Bone marrow (tissue), 2 donors: ENCODE measurements at regions not wholly inside any gene's neighbourhood (a gene's known extent, or its start where the extent isn't known, plus 50 kb on each side); places are given as distances from the start of the nearest gene placed in this dataset.

Source experiments
- DNase-seq, 2 donors: peaks; one replicate each; lab custom pipeline; 2025; lab: John Stamatoyannopoulos, UW

DNA sequence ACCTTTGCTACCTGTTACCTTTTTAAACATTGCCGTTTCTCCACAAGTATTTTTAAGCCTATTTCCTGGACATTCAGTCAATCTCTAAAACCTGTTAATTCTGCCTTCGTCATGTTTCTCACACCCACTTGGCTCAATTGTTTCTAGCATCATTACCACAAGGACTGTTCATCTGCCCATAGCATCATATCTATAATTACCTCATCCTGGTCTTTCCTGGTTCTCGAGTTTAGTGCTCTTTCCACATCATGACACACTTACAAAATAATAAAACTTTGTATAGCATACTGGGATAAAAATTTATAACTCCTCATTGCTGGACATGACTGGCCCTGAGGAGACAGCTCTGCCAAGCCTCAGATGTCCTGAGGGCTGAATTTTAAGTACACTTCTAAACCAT is 104.8 kb downstream of the CYB561 start:
- DNase-seq, result no peak

DNA sequence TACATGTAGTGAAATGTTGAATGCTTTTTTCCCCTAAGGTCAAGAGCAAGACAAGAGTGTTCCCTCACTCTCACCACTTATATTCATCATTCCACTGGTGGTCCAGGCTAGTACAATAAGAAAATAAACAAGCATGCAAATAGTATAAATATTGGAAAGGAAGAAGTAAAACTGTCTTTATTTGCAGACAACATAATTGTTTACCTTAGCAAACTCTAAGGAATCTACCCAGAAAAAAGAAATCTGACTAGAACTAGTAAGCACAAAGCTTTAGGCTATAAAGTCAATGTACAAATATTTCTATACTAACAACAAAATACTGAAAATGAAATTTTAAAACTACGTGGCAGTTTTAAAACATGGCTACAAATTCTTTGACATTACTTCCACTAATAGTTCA is 101.7 kb downstream of the CYB561 start:
- no peak for DNase-seq

DNA sequence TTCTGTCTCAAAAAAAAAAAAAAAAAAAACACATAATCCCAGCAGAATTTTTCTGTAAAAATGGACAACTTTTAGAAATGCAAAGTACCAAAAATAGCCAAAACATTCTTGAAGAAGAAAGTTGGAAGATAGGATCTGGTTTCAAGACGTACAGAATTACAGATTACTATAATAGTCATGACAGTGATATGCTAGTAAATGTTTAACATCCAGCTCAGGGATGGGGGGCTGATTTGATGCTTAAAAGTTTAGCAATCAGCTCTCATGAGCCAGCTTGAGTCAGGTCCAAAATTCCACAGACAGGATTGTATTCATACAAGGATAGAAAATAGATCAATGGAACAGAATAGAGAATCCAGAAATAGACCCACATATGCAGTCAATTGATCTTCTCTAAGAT is 100.5 kb downstream of the CYB561 start:
- no peak for DNase-seq

DNA sequence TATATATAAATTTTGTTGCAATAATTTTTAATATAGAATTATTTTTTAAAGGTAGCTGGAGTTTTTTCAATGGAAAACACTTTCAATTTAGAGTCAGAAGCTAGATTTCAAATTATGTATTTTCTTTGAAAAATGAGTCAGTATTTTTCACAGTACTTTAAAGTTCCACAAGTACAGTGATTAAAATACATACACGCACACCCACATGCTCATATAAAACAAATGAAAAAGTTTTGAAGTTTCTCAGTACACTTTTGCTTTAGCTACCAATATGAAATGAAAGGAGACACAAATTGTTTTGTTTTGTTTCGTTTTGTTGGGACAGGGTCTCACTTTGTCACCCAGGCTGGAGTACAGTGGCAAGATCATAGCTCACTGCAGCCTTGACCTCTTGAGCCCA is 98.6 kb downstream of the CYB561 start:
- DNase-seq, result no peak

DNA sequence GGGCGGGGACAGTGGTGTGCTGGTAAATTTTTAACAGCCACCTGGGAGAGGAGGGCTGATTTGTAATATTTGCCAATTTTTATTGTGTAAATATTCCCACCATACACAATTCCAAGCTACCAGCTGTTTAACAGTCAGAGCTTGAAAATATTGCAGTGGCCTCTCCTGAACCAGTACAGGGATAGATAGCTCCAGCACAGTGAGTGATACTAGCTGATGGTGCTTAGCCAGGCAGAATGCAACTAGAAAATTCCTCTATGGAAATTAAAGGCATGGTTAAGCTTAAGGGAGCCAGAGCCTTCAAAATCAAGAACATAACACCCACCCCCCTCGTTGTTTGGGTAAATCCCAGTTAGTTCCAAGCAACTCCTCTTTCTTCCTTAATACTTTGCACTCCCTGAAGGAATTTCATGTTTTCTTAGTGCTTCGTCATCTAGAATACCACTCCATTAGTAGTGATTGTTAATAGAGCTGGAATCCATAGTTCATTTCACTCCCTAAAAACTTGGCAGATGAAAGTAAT is 96.6 kb downstream of the CYB561 start:
- no peak for DNase-seq

DNA sequence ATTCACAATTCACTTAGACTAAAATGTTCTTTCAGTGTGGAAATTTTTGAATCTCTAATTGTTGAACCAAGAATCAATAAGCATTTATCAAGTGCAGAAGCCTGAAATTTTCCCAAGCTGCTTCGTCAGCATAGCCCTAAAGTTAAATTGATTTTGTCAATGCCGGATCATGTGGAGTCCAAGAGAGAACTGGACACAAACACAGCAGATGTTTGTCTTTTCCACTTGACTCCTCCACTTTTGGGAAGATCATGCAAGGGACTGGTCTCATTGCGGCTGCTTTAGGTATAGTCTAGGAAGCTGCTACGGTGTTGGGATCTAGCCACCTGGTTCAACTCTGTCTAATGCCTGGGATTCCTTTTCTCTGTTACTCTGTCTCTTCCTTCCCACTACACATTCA is 95.7 kb downstream of the CYB561 start:
- DNase-seq, result no peak

DNA sequence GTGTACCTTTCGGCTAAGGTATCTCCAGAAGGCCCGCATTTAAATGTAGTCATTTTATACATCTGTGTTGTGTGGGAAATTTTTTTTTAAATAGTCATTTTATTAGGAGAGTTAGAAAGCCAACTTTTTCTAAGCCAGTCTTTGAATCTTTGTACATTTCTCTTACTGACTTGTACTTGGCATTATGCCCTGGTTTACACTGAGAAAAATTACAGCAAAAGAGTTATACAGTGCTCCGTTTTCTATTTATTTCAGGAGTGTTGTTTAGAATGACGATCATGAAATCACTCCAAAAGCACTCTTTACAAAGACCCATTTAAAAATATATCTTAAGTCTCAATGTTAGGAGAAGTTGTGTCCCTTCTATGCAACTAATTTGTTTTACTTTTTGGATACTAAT is 91.8 kb downstream of the CYB561 start:
- DNase-seq, result no peak

DNA sequence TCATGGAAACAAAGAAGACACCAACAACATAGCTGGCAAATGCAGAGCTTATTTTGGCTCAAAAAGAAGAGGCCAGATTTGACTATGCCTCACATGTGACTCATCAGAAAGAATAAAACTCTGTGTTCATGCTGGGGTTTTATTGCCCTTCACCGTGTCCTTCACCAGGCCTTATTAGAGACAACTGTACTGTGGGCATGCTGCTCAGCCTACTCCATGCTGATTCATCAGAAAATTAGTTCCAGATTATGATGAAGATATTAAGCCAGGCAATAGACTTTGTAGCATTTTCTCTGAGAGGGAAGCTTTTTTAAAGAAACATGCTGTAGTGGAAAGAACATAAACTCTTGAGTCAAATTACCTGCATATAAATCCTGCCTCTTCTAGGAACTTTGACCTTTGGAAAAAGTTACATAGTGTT is 89.8 kb downstream of the CYB561 start:
- no peak for DNase-seq

DNA sequence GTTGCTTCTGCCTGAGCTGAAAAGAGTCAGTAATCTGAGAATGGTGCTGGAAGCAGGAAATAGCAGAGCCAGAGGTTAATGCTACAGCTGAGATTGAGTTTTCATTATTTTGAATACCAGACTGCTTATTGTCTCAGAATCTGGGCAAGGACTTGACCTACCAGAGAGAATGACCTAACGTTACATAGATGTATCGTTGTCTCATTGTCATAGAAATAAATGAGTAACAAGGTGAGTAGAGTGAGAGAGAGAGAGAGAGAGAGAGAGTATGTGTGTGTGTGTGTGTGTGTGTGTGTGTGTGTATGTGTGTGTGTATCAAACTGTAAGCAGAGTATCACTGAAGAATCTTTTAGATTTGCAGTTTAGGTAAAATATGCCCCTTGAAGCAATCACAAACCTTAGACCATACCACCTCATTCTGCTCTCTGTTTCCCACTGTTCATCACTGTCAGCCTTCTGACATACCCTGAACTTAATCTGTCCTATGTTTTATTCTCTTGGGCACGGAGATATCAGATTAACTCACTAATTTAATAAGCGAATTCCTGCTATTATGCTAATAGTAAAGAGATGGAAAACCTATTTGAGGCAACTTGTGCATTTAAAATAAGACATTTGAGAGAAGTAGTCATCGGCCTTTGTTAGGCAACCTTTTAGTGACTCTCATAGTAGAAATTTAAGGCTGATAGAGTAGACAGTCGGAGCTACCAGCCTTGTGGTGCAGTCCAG is 87.8 kb downstream of the CYB561 start:
- DNase-seq, result no peak

DNA sequence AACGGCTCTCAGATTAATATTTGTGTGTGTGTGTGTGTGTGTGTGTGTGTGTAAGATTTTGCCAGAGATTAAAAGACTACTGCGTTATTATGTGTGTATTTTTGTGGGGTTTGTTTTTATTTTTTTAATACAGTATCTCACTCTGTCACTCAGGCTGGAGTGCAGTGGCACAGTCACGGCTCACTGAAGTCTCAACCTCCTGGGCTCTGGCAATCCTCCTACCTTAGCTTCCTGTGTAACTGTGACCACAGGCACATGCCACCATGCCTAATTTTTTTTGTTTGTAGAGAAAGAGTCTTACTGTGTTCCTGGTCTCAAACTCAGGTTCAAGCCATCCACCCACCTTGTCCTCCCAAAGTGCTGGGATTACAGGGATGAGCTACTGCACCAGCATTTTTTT is 87.2 kb downstream of the CYB561 start:
- no peak for DNase-seq

DNA sequence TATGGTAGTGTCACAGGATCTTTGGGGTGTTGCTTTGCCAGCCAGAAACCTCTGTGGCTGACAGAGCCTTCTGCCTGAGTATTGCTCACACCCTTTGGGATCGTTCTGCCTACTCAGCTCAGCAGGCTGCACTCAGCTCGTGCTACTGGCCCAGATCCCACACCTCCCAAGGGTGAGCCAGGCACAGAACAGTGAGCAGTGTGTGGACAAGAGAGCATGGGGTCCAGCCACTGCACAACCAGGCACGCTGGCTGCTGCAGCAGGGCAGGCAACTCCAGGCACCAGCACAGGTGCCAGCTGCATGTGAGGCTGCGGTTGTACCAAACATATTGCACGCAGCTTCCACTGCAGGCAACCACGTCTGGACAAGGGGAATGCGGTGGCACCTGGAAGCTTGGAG is 84.9 kb downstream of the CYB561 start:
- DNase-seq, result no peak

DNA sequence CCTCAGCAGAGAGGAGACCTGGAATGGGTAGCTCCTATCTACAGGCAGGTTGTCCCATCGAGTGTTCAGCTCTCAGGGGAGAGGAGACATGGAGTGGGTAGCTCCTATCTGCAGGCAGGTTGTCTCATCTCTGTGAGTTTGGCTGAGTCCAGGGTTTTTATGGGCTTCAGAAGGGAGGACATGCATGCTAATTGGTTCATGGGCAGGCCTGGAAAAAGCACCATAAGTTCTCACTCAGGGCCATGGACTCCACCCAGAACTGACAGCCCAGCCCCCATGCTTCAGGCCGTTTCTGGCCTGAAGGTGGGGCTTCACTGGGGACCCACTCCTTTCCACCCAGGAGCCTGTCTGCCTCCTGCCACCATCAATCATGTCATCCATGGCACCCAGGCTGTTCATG is 84.0 kb downstream of the CYB561 start:
- no peak for DNase-seq

DNA sequence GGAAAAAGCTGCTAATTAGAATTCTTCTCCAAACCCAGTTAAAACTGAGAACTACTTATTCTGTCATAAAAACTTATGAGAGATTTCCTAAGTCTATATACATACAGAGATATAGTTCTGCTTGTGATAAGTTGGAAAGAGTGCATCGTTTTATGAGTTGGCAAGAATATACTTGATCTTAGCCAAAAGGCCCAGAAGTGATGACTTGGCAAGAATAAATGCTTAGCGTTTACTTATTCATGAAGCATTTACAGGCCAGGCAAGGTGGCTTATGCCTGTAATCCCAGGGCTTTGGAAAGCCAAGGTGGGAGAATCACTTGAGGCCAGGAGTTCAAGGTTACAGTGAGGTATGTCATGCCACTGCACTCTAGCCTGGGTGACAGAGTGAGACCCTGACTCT is 81.7 kb downstream of the CYB561 start:
- no peak for DNase-seq

DNA sequence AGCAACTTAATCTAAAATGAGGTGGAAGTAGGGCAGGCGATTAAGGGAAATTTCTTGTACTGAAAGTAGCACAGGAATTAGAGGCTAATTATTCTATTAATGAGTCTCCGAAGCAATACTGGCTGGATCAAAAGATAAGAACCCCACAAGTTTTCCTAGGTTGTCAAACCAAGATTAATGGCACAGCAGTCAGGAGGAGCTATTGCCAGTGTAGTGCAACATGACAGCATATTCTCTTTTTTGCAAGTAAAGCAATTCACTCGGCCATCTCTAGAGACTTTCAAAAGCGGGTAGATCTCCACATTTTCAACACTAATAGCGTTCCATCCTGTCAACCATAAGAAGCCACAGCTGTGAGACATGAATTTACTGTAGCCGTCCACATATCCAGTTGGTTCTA is 81.2 kb downstream of the CYB561 start:
- DNase-seq, result no peak

DNA sequence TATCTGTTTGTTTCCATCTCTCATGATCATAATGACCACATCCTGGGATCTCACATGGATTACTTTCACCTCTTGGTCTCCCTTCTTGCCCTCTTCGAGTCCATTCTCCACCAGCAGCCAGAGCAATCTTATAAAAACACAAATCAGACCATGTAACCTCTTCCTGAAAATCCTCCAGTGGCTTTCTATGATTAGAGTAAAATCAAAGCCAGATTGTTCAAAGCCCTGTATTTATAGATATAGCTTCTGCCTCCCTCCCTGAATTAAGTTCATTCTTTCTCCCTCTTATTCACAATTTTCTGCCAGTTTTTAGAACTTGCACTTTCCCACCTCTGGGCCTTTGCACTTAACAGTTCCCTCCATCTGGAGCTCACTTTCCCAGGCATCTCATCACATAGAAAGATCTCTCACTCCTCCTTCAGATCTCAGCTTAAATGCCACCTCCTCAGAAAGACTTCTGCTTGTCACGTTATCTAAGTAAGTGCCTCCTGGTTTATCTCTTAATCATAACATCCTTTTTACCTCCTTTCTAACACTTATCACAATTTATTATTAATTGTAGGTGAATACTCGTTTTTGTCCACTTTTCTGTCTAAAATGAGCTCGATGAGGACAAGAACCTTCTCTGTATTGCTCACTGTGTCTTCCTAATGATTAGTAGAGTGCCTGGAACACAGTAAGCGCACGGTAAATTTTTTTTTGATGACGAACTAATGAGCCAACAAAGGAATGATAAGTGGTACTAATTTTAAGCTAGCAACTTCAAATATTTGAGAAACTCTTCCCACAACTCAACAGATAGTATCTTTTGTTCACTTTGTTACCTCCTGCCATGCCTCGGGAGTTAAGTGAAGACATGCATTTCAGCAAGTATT is 80.5 kb downstream of the CYB561 start:
- DNase-seq, result no peak

DNA sequence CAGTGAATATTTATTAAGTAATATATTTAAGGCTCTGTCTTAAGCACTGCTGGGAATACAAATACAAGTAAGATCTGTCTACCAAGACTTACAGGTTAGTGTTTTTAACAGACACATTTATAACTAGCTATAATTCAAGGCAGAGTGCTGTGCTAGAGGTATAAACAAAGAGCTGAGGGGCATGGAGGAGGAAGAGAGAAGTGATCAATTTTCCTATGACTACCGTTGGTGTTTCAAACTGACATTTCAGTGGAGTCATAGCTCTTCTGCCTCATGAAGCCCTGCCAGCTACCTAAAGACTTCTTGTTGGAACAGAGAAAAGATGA is 79.9 kb downstream of the CYB561 start:
- no peak for DNase-seq

DNA sequence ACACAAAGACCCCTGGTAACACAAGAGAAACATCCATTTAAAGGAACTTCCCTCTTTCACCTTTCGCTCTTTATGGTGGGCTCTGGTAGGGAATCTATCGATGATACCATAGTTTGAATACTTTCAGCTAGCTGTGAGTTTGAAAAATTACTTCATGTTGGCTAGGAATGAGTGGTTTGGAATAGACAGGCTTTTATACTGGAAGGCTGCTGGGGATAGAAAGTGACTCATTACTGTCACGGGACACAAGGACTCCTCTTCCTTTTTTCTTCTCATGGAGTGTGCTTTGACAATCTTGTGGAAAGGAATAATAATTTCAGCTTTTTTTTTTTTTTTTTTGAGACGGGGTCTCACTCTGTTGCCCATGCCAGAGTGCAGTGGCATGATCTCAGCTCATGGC is 76.9 kb downstream of the CYB561 start:
- DNase-seq, result no peak

DNA sequence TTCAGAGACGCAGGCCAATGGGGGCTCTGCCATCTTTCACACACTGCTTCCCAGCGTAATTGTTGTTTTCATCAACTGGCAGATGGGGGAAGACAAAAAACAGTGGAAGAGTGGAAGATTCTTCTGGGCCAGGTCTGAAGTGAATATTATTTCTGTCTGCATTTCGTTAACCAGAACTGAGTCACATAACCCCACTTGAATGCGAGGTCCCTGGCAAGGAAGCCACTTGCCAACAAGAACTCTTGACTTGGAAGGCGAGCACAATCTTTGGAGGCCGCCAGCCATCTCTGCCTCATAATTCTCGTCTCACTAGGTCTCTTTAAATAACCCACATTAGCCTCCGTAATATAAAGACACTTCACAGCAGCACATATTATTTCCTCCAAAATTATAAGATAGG is 75.4 kb downstream of the CYB561 start:
- DNase-seq, result no peak

DNA sequence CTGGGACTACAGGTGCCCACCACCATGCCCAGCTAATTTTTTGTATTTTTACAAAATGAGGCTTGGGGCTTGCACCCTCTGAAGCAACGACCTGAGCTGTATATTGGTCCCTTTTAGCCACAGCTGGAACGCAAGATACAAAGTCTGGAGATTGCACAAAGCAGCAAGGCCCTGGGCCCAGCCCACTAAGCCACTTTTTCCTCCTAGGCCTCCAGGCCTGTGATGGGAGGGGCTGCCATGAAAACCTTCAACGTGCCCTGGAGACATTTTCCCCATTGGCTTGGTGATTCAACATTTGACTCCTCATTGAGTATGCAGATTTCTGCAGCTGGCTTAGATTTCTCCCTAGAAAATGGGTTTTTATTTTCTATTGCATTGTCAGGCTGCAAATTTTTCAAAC is 69.2 kb downstream of the CYB561 start:
- no peak for DNase-seq

DNA sequence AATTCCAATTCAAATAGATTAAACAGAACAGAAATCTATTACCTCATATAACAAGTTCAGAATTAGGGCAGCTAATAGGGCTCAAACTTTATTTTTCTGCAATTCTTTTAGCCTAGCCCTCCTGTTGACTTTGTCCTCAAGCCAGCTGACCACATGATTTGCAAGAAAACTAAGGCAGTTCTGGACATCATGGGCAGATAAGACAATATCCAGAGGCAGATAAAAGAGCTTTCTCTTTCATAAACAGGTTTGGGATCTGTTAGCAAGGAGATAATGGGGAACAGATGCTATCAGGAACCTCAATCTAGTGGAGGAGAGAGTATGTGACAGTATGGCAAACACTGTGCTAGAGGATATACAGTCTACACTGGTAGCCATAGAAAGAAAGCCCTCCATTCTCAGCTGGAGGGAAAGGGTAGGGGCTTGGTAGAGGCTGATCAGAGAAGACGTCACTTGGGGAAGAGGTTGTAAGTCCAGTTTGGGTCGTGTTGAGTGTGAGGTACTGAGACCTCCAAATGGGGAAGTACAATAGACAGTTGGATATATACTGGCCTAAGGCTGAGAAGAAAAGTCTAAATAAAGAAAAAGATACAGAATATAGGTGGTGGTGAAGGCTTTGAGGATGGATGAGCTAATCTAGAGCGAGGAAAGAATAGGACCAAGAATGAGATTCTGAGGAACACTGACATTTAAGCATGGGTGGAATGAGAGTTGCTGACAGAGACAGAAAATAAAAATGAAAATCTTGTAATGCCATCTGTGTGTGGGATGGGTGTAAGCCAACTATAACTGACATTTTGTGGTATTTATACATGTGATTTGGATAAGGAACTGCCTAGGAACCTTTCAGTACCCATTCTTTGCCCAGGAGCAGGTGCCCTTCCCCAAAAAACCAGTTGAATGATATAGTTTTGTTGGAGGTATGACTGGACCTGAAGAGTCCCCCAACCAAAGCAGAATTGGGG is 67.4 kb downstream of the CYB561 start:
- DNase-seq, result peak in 1 of 2 donors; percentile 19

DNA sequence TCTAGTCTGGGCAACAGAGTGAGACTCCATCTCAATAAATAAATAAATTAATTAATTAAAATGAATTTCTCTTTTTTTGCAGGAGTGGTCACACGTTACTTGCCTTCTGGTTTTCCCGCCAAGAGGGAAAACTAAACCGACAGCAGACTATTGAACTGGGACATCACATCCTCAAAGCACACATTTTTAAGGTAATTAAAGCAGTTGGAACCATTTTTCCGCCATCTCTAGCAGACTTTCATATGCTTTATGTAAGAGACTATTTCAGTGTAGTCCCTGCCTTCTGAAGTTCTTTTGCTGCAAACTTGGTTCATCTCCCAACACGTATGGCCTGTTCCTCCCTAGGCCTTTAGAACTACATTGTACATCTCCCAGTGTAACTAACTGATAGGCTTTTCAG is 66.5 kb downstream of the CYB561 start:
- no peak for DNase-seq

DNA sequence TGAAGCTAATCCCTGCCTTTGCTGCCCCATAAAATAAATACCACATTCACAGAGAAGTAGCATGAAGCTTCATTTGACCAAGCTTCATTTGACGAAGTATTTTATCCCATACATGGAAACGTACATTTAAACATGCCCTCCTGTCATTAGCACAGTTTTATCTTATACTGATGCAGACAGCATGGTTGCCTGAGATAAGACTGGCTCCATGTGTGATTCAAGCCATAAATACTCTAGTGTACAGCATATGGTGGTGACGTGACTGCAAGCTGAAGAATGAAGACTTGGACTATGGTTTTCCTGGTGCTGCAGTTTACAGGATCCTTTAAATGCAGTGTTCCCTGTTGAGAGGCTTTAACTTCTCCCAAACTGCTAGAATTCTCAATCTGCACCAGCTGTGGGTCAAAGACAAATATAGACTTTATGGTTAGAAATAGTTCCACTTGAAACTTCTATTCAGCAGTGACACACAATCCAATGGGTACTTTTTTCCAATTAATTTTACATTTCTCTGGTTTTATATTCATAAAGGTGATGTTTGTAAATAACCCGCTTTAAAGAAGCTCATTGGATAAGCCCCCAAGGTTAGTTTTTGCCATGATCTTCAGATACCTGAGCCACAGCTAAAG is 64.9 kb downstream of the CYB561 start:
- no peak for DNase-seq
